ENCODE measurements at regions not wholly inside any gene's neighbourhood (a gene's known extent, or its start where the extent isn't known, plus 50 kb on each side); places are given as distances from the start of the nearest gene placed in this dataset.

- no peaks in the 10 kb centered on the region for H3K27me3 ChIP-seq (ENCODE audit: control insufficient read depth, insufficient read depth, low read length)
Measured at GRCh38 chr10:108375691-108376090, 1211.2 kb upstream of the SORCS1 start.

GRCh38 chr10:108374991-108375390, 1210.5 kb upstream of the SORCS1 start:
- no peaks in the 10 kb centered on the region for H3K36me3 ChIP-seq (ENCODE audit: control insufficient read depth, insufficient read depth, low read length)
- no peak for DNase-seq (ENCODE audit: low read depth in 4 of 6, low spot score in 6 of 6)
- WGBS (ENCODE audit: insufficient coverage), result no CpG with 5 or more reads among the region's 1 CpG
- H3K4me1 ChIP-seq (ENCODE audit: control insufficient read depth, insufficient read depth, low read length), result no peaks in the 10 kb centered on the region
- no peak overlapping the region for H3K27ac ChIP-seq (ENCODE audit: low read depth, low read length)
- H3K9me3 ChIP-seq (ENCODE audit: control insufficient read depth, insufficient read depth, low read length), result peaks cover 1% of the 10 kb centered on the region
- H3K27me3 ChIP-seq (ENCODE audit: control insufficient read depth, insufficient read depth, low read length), result no peaks in the 10 kb centered on the region
- H3K4me3 ChIP-seq (ENCODE audit: low read depth, low read length), result no peak overlapping the region

More at GRCh38 chr10:108375691-108376090, 1211.2 kb upstream of the SORCS1 start:
- H3K36me3 ChIP-seq (ENCODE audit: control insufficient read depth, insufficient read depth, low read length), result no peaks in the 10 kb centered on the region
- no peaks in the 10 kb centered on the region for H3K4me1 ChIP-seq (ENCODE audit: control insufficient read depth, insufficient read depth, low read length)
- no peak overlapping the region for H3K27ac ChIP-seq (ENCODE audit: low read depth, low read length)
- no peak for DNase-seq (ENCODE audit: low read depth in 4 of 6, low spot score in 6 of 6)
- peaks cover 1% of the 10 kb centered on the region for H3K9me3 ChIP-seq (ENCODE audit: control insufficient read depth, insufficient read depth, low read length)
- H3K4me3 ChIP-seq (ENCODE audit: low read depth, low read length), result no peak overlapping the region

DNA sequence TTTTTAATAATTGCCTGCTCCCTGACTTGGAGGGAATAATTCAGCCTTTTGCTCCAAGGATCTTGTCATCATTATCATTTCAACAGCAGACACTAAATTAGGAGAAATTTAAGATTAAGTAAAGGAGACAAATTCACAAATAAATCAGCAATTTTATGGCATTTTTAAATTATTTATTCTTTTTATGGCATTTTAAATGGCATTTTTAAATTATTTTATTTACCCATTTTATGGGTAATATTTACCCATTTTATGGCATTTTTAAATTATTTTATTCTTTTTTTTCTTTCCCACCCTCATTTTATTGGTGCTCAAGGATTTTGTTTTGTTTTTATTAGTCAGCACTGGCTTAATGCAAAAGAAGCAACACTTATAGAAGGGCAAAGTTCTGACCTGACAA, 1201.0 kb upstream of the SORCS1 start:
- Histone ChIP-seq H3K4me1 (ENCODE audit: control insufficient read depth, insufficient read depth, low read length) (no peaks in the 10 kb centered on the region), H3K4me3 (ENCODE audit: low read depth, low read length) (no peak overlapping the region), H3K9me3 (ENCODE audit: control insufficient read depth, insufficient read depth, low read length) (no peaks in the 10 kb centered on the region), H3K27ac (ENCODE audit: low read depth, low read length) (no peak overlapping the region), H3K36me3 (ENCODE audit: control insufficient read depth, insufficient read depth, low read length) (no peaks in the 10 kb centered on the region), H3K27me3 (ENCODE audit: control insufficient read depth, insufficient read depth, low read length) (no peaks in the 10 kb centered on the region)
- no peak for DNase-seq (ENCODE audit: low read depth in 4 of 6, low spot score in 6 of 6)

DNA sequence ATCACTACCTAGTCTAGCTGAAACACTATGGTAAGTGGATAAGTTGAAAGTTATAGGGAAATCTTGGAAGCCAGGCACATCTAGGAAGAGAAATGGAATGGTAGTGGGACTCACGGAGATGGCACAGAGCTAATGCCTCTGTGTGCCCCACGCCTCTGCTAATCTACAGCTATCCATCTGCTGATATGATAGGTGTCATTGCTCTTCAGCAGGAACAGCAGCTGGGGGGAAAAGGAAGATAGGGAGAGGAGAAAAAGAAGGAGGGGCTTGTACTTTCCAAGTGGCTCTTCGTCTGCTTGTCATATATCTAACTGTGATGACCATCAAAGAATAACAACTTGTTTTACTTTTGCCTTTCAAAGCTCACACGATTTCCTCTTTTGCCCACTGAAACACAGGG, 1199.1 kb upstream of the SORCS1 start:
- Histone ChIP-seq H3K27me3 (ENCODE audit: control insufficient read depth, insufficient read depth, low read length) (no peaks in the 10 kb centered on the region), H3K27ac (ENCODE audit: low read depth, low read length) (no peak overlapping the region), H3K36me3 (ENCODE audit: control insufficient read depth, insufficient read depth, low read length) (no peaks in the 10 kb centered on the region), H3K4me3 (ENCODE audit: low read depth, low read length) (no peak overlapping the region), H3K9me3 (ENCODE audit: control insufficient read depth, insufficient read depth, low read length) (no peaks in the 10 kb centered on the region), H3K4me1 (ENCODE audit: control insufficient read depth, insufficient read depth, low read length) (no peaks in the 10 kb centered on the region)
- no peak for DNase-seq (ENCODE audit: low read depth in 4 of 6, low spot score in 6 of 6)
- 100% methylated on average over 3 of the region's 4 CpGs for WGBS (ENCODE audit: insufficient coverage)

DNA sequence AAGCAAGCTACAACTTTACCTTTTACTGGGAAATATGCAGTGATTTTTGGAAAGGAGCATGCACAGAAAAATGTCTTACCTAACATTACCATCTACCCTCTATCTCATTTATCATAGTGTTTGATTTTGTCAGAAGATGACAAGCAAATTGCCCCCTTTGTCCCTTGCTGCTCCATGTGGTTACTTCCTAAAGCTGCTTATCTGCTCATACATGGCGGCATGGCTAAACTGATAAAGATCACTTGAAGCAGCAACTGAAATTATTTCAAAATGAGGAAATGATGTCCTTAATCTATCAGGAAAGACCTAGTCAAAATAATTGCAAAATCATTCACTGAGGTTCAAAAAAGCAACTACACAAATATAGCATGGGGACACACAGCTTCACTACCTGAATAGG, 1198.5 kb upstream of the SORCS1 start:
- no peak overlapping the region for H3K4me3 ChIP-seq (ENCODE audit: low read depth, low read length)
- no peaks in the 10 kb centered on the region for H3K4me1 ChIP-seq (ENCODE audit: control insufficient read depth, insufficient read depth, low read length)
- DNase-seq (ENCODE audit: low read depth in 4 of 6, low spot score in 6 of 6), result no peak
- no peaks in the 10 kb centered on the region for H3K9me3 ChIP-seq (ENCODE audit: control insufficient read depth, insufficient read depth, low read length)
- WGBS (ENCODE audit: insufficient coverage), result no CpG with 5 or more reads among the region's 1 CpG
- no peaks in the 10 kb centered on the region for H3K36me3 ChIP-seq (ENCODE audit: control insufficient read depth, insufficient read depth, low read length)
- no peak overlapping the region for H3K27ac ChIP-seq (ENCODE audit: low read depth, low read length)
- no peaks in the 10 kb centered on the region for H3K27me3 ChIP-seq (ENCODE audit: control insufficient read depth, insufficient read depth, low read length)

DNA sequence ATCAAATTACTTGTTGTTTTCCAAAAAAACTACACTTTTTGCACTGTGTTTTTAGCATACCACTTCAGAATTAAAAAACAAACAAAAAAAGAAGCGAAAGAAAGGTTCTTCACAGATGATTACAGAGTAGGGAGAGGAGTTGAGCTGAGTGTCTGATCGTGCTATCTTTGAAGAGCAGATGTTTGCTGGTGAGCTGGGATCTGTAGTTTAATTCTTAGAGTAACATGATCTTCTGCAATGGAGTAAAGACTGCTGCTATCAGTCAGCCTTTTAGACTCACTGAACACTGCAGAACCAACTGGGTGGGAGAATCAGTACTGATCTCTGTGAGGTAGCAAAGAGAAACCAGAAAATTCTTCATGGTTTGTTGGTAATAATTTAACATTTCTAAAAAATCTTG, 1197.8 kb upstream of the SORCS1 start:
- Histone ChIP-seq H3K4me3 (ENCODE audit: low read depth, low read length) (no peak overlapping the region), H3K27ac (ENCODE audit: low read depth, low read length) (no peak overlapping the region), H3K9me3 (ENCODE audit: control insufficient read depth, insufficient read depth, low read length) (no peaks in the 10 kb centered on the region), H3K36me3 (ENCODE audit: control insufficient read depth, insufficient read depth, low read length) (no peaks in the 10 kb centered on the region), H3K4me1 (ENCODE audit: control insufficient read depth, insufficient read depth, low read length) (no peaks in the 10 kb centered on the region), H3K27me3 (ENCODE audit: control insufficient read depth, insufficient read depth, low read length) (no peaks in the 10 kb centered on the region)
- DNase-seq (ENCODE audit: low read depth in 4 of 6, low spot score in 6 of 6), result no peak
- WGBS (ENCODE audit: insufficient coverage), result 67% methylated on average over 1 of the region's 2 CpGs

DNA sequence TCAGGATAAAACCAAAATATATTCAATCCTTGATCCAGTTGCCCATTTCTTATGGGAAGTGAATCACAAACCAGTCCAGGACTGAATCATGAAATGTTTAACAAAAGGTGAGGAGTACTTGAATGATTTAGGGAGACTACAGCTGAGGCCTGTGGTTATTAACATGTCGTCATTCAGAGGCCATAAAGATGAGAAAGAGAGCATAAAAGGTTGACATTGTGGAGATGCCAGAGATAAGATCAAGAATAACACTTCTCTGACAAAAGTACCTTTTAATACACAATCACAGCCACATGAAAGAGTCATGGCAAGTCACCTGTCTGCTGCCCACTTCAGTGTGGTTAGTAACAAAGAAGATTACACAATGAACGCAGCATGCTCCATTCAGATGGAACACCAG, 1195.7 kb upstream of the SORCS1 start:
- no peak for DNase-seq (ENCODE audit: low read depth in 4 of 6, low spot score in 6 of 6)
- Histone ChIP-seq H3K27ac (ENCODE audit: low read depth, low read length) (no peak overlapping the region), H3K4me3 (ENCODE audit: low read depth, low read length) (no peak overlapping the region), H3K9me3 (ENCODE audit: control insufficient read depth, insufficient read depth, low read length) (no peaks in the 10 kb centered on the region), H3K27me3 (ENCODE audit: control insufficient read depth, insufficient read depth, low read length) (no peaks in the 10 kb centered on the region), H3K36me3 (ENCODE audit: control insufficient read depth, insufficient read depth, low read length) (no peaks in the 10 kb centered on the region), H3K4me1 (ENCODE audit: control insufficient read depth, insufficient read depth, low read length) (no peaks in the 10 kb centered on the region)
- 86% methylated on average over 1 of the region's 2 CpGs for WGBS (ENCODE audit: insufficient coverage)

- DNase-seq (ENCODE audit: low read depth in 4 of 6, low spot score in 6 of 6), result peak in 1 of 6 donors; percentile 27
- Histone ChIP-seq H3K36me3 (ENCODE audit: control insufficient read depth, insufficient read depth, low read length) (no peaks in the 10 kb centered on the region), H3K9me3 (ENCODE audit: control insufficient read depth, insufficient read depth, low read length) (no peaks in the 10 kb centered on the region), H3K27me3 (ENCODE audit: control insufficient read depth, insufficient read depth, low read length) (no peaks in the 10 kb centered on the region), H3K4me1 (ENCODE audit: control insufficient read depth, insufficient read depth, low read length) (no peaks in the 10 kb centered on the region), H3K27ac (ENCODE audit: low read depth, low read length) (no peak overlapping the region), H3K4me3 (ENCODE audit: low read depth, low read length) (no peak overlapping the region)
- WGBS (ENCODE audit: insufficient coverage), result no CpG with 5 or more reads among the region's 3 CpGs
Measured at GRCh38 chr10:108358912-108359311, 1194.4 kb upstream of the SORCS1 start.

GRCh38 chr10:108352771-108353170, 1188.3 kb upstream of the SORCS1 start:
- no peaks in the 10 kb centered on the region for H3K27me3 ChIP-seq (ENCODE audit: control insufficient read depth, insufficient read depth, low read length)
- H3K4me1 ChIP-seq (ENCODE audit: control insufficient read depth, insufficient read depth, low read length), result no peaks in the 10 kb centered on the region
- peak in 1 of 6 donors; percentile 60 for DNase-seq (ENCODE audit: low read depth in 4 of 6, low spot score in 6 of 6)
- no peaks in the 10 kb centered on the region for H3K36me3 ChIP-seq (ENCODE audit: control insufficient read depth, insufficient read depth, low read length)
- no CpG with 5 or more reads among the region's 2 CpGs for WGBS (ENCODE audit: insufficient coverage)
- H3K9me3 ChIP-seq (ENCODE audit: control insufficient read depth, insufficient read depth, low read length), result no peaks in the 10 kb centered on the region
- no peak overlapping the region for H3K4me3 ChIP-seq (ENCODE audit: low read depth, low read length)
- H3K27ac ChIP-seq (ENCODE audit: low read depth, low read length), result no peak overlapping the region

DNA sequence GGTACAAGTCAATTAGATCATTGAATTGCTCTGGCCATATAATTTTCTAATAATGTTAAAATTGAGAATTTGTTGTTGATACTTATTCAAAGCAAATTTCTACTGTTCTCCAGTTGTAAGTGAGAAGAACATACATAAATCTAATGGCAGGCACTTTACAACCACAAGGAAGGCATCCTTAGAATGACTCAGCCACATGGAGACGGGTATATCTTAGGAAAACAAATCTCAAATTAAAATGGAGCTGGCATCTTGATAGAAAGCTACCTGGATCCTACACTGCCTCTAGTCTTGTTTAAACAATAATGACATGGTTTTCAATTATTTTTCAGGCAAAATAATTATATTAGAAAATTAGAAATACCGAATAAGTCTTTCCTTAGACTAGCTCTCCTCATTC, 1183.7 kb upstream of the SORCS1 start:
- H3K9me3 ChIP-seq (ENCODE audit: control insufficient read depth, insufficient read depth, low read length), result no peaks in the 10 kb centered on the region
- no peak overlapping the region for H3K4me3 ChIP-seq (ENCODE audit: low read depth, low read length)
- no peak overlapping the region for H3K27ac ChIP-seq (ENCODE audit: low read depth, low read length)
- H3K4me1 ChIP-seq (ENCODE audit: control insufficient read depth, insufficient read depth, low read length), result no peaks in the 10 kb centered on the region
- no peak for DNase-seq (ENCODE audit: low read depth in 4 of 6, low spot score in 6 of 6)
- H3K27me3 ChIP-seq (ENCODE audit: control insufficient read depth, insufficient read depth, low read length), result no peaks in the 10 kb centered on the region
- no peaks in the 10 kb centered on the region for H3K36me3 ChIP-seq (ENCODE audit: control insufficient read depth, insufficient read depth, low read length)
- no CpG with 5 or more reads among the region's 2 CpGs for WGBS (ENCODE audit: insufficient coverage)
